ENCODE measurements at regions not wholly inside any gene's neighbourhood (a gene's known extent, or its start where the extent isn't known, plus 50 kb on each side); places are given as distances from the start of the nearest gene placed in this dataset.
"Not testable (repeated sequence)": the region's sequence is repeated elsewhere in the genome, so short reads cannot be mapped to it uniquely, and the experiment has no call there.

GRCh38 chr20:6715401-6715941 is 52.0 kb upstream of the BMP2 start:
- peak; percentile 61 for DNase-seq

DNA sequence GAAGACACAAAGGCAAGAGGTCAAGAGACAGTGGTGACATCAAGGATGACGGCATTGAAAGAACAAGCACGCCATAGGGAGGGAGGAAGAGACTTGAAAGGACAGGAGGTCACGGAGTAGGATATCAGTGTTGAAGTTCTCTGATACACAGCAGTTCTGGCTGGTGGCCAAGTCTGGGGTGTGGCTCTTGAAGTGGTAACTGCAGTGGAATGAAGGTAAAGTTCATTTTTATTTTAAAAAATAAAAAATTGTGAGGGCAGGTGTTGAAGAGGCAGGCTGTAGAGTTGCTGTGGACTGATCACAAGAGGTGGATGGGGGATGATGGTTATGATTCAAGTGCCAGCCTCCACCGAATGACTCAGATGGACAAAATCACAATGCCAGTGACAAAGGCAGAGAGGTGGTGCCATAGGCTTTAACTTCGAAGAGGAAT is 53.2 kb upstream of the BMP2 start:
- DNase-seq: no peak

DNA sequence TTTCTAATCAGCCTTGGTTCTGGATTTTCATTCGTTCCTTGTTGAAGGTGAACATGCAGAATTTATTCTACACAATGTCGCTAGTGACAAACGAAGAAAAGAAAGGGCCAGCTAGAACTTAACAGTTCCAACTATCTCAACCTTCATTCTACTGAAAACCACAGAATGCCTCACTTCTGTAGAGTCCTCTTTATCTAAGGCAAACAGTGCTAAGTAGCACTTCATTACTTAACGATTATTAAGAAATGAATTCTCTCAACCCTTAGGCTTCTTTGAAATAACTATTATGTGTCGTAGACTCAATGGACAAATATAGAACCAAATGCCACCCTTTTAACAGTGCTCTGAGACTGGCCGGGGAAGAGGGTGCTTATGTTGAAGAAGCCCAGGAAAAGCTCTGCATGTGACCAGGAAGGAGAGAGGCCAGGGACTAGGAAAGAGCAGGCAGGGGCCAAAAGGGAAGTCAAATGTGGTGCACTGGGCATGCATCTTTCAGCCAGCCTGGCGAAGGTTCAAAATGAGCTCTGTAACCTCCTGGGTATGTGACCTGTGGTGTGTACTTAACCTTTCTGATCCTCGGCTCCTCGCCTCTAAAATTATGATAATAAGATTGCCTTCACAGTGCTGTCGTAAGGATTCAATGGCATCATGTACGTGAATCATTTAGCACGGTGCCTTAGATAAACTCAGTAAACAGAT is 55.4 kb upstream of the BMP2 start:
- DNase-seq: no peak

- no peak for DNase-seq
Measured at GRCh38 chr20:6709910-6710595, 57.4 kb upstream of the BMP2 start.

DNA sequence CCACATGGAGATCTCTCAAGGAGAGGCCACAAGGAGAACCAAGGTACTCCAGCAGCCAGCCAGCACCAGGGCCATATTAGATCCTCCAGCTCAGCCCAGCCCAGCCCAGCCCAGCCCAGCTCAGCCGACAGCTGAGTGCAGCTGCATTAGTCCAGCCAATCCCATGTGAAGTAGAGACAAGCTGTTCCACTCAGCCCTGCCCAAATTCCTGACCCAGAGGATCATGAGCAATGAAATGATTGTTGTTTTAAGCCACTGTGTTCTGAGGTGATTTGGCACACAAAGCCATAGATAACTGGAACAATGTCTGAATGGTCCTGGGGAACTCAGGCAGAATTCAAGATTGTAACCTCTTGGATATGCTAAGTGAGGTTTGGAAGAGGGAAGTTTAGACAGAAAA is 59.5 kb upstream of the BMP2 start:
- peak; percentile 58 for DNase-seq

DNA sequence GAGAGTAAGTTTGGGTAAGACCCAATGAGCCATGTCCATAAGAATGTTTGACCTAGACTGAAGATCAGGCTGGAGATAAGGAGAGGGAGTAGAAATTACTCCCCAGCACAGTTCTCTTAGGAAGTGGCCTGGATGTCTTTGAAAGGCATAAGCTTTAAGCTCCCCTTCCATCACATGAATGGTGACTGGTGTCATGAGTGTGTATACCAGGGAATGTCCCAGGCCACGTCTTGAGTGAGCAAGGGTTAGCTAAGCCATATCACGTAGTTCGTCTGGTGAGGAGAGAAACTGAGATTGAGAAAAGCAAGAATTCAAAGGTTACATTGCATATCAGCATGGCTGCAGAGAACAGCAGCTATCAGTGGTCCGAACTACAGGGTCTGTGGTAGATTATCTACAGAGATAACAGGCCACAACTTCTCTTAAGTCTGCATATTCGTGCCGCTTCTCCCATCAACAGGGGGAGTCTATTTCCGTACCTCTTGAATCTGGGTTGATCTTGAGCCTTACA is 60.1 kb upstream of the BMP2 start:
- DNase-seq: no peak

DNA sequence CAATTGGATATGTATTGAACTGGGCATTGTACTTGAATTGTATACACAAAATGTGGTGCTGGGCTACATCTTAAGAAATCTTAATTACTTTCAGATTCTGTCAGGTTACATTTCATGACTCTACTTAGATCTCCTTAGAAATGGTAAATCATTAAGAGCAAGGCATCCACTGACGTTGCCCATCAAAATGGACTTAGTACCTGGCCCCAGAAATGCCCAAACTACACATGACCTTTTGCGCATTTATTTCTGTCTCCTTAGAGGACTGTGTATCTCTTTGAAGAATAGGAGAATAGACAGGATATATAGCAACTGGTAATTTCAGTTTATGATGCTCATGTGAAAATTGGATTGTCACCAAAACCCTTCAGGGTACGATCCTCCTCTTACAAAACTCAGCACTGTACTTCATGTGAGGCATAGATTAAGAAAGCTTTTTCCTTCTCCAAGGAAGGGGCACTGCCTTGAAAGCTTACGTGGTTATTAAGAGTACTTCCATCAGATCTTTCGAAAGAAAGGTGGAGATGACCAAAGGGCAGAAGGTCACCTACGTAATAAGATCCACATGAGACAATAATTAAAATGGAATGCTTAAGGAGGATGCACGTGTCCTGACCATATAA is 61.4 kb upstream of the BMP2 start:
- DNase-seq: no peak

GRCh38 chr20:6705106-6705766 is 62.2 kb upstream of the BMP2 start:
- DNase-seq: no peak

GRCh38 chr20:6704132-6704861 is 63.2 kb upstream of the BMP2 start:
- no peak for DNase-seq

DNA sequence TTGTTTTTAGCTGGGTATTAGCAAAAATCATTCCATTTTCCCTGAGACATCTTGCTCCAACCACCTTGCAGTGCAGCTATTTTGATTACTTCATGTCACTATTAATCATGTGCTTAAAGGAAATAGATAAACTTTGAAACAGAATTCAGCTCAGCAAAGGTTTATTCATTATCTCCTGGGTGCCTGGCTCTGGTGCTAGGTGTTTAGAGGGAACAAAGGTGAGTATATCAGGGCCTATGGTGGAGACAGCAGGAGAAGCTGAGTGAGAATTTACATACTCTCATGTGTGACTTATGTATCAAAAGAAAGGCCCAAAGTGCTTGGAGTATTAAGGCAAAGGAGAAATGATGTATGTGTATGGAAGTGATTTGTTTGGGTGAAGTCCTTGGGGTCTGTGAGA is 63.8 kb upstream of the BMP2 start:
- DNase-seq: no peak

DNA sequence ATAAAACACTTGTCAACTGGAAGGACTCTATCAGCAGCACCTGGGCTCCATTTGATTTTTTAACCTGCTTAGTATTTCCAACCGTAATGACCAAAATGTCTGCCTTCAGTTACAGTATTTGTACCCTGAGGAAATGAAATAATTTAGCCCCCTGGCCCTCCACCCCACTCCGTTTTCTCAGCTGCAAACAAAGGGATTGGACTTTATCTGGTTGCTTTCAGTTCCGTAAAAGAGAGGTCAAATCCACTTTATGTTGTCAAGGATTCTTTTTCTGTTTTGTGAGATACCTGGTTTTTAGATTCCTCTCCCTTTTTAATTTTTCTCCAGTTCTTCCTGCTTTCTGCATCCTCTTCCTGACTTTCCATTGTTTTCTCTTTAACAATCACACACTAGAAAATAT is 64.4 kb upstream of the BMP2 start:
- DNase-seq: no peak

GRCh38 chr20:6702144-6702543 is 65.3 kb upstream of the BMP2 start:
- no peak for DNase-seq

DNA sequence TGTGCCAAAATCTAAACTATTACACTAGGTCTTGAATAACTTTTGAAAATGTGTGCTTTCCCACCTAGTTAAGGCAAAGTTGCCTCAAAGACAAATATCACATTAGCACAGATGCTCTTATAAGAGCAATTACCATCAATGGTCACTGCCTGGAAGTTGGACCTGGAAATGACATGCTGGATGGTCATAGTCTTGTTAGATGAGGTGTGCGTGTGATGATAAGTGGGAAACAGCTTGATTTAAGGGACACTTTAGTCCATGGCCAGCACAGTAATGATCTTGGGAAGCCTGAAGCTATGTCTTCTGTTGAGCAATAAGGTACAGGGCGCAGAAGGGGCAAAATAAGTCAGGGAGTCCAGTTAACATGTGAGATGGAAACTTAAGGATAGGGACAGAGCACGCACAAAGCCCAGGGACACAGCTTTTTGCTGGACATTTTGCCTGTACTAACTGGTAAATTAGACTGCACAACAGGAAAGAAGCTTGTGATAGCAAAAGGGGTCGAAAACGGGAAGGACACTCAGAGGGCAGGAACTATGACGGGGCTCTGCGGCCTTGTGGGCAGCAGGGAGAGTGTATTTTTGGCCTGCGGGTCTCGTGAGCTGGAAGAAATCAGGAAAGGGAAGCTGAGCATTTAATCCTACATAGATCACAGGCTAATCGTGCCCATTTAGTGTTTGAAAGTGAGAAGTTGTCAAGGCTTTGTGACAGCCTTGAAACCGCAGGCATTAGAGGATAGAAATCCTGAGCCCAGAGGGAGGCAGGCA is 66.7 kb upstream of the BMP2 start:
- peak; percentile 40 for DNase-seq

- no peak for DNase-seq
Measured at GRCh38 chr20:6699921-6700562, 67.4 kb upstream of the BMP2 start.

DNA sequence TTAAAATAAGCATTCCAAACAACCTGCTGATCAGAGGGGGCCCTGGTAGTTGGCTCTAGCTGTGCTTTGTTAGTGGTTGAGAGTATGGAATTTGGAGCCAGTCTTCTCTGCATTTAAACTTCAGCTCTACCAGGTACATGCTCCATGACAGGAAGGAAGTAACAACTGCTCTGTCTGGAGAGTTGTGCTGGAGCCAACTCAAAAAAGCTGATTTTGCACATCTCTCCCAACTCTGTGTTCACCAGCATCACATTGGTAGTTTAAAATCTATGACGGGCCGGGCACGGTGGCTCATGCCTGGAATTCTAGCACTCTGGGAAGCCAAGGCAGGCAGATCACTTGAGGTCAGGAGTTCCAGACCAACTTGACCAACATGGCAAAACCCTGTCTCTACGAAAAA is 68.8 kb upstream of the BMP2 start:
- DNase-seq: no peak

GRCh38 chr20:6698056-6698455 is 69.4 kb upstream of the BMP2 start:
- DNase-seq: no peak

- no peak for DNase-seq
Measured at GRCh38 chr20:6697228-6697972, 70.1 kb upstream of the BMP2 start.

- DNase-seq: no peak
Measured at GRCh38 chr20:6696001-6696400, 71.5 kb upstream of the BMP2 start.

- DNase-seq: not testable (repeated sequence)
Measured at GRCh38 chr20:6693808-6694198, 73.7 kb upstream of the BMP2 start.

DNA sequence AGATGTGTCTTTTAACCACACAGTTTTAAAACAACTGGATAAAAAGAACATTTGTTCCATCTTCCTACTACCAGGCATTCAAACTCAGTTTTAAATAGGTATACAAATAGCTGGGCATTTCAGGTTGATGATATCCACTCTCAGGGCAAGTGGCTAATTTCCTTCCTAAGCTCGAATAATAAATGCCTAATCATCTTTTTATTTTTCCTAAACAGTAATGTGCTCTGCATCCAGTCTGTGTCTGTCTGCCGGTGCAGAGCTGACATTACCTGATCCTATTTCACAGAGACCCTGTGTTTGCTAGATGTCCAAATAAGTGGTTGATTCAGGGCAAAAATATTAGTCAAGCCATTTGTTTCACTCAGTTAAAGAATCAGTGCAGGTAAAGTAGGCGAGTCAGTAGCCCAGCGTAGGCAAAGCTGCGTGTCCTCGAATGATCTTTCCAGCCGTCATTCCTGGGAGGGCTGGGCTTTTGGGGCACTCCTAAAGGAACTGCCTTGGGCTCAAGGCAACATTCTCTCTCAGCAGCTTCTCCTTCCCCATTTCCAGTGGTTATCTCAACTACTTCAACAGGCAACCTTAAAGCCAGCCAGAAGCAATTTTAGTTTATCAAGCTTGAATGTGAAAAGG is 74.2 kb upstream of the BMP2 start:
- no peak for DNase-seq
